Erythroblast (primary cell): ENCODE measurements at regions not wholly inside any gene's neighbourhood (a gene's known extent, or its start where the extent isn't known, plus 50 kb on each side); places are given as distances from the start of the nearest gene placed in this dataset.

ENCODE experiments used
- GATA1 ChIP-seq: IDR thresholded peaks from 2 replicates; pipeline ENCODE4 v1.6.1; 2011; ENCODE audit warnings: low read depth, mild to moderate bottlenecking, control low read depth, low read length, moderate library complexity
- POLR2A ChIP-seq: IDR thresholded peaks from 2 replicates; pipeline ENCODE4 v1.6.1; 2011; ENCODE audit warnings: mild to moderate bottlenecking, low read length

- TF ChIP-seq POLR2A (no peak), GATA1 (no peak)
Observed at GRCh38 chr15:62874064-62874463, 168.5 kb upstream of the TPM1 start.
